Activated CD8-positive, alpha-beta memory T cell treated with anti-CD3 and anti-CD28 coated beads, Interleukin-2, amount 10 ng/mL, durations not matched to agents 7 days and 5 days (primary cell): ENCODE measurements at regions not wholly inside any gene's neighbourhood (a gene's known extent, or its start where the extent isn't known, plus 50 kb on each side); places are given as distances from the start of the nearest gene placed in this dataset.
"Not testable (repeated sequence)": the region's sequence is repeated elsewhere in the genome, so short reads cannot be mapped to it uniquely, and the experiment has no call there.

Experiments used
- ATAC-seq: fragments of 150-1000 bp; cut with Tn5 transposase; one replicate; pipeline ENCODE4 v1.10.0; 2021; ENCODE audit warnings: moderate library complexity
- CTCF ChIA-PET: fragments of 350-600 bp; sonication (Branson Sonifier 250); formaldehyde crosslinking; loops from one replicate; lab custom pipeline; 2021; ENCODE audit warnings: antibody characterized with exemption; lab: Charles Lee
- DNase-seq: peaks from one replicate; pipeline ENCODE4 v3.0.0-alpha.2; 2020
- H3K27ac Mint-ChIP-seq: one replicate; pipeline ENCODE4 v1.8.0; 2021; ENCODE audit warnings: mild to moderate bottlenecking, mixed read lengths
- H3K27me3 Mint-ChIP-seq: one replicate; pipeline ENCODE4 v1.8.0; 2021; ENCODE audit warnings: mixed read lengths
- H3K36me3 Mint-ChIP-seq: one replicate; pipeline ENCODE4 v1.8.0; 2021; ENCODE audit warnings: mild to moderate bottlenecking, mixed read lengths
- H3K4me1 Mint-ChIP-seq: one replicate; pipeline ENCODE4 v1.8.0; 2021; ENCODE audit warnings: mixed read lengths
- H3K4me3 Mint-ChIP-seq: one replicate; pipeline ENCODE4 v1.8.0; 2021; ENCODE audit warnings: mild to moderate bottlenecking, moderate library complexity, mixed read lengths
- H3K9me3 Mint-ChIP-seq: one replicate; pipeline ENCODE4 v1.8.0; 2022; ENCODE audit warnings: low read depth, mixed read lengths

GRCh38 chr17:16830219-16830618 lies 140.2 kb downstream of the CCDC144A start:
- H3K36me3 Mint-ChIP-seq, H3K27ac Mint-ChIP-seq, H3K4me1 Mint-ChIP-seq, ATAC-seq, DNase-seq, CTCF ChIA-PET, H3K27me3 Mint-ChIP-seq, H3K9me3 Mint-ChIP-seq, H3K4me3 Mint-ChIP-seq: not testable (repeated sequence)
